Skeletal muscle cell (primary cell): ENCODE measurements at regions not wholly inside any gene's neighbourhood (a gene's known extent, or its start where the extent isn't known, plus 50 kb on each side); places are given as distances from the start of the nearest gene placed in this dataset.

Source experiments
- DNase-seq: peaks from one replicate; pipeline ENCODE4 v3.0.0-alpha.2; 2010; ENCODE audit warnings: low read depth
- H3K4me3 ChIP-seq: 2 replicates; pipeline ENCODE4 v1.5.1; 2011; ENCODE audit warnings: low read depth, mild to moderate bottlenecking, control low read depth, low read length, moderate library complexity

GRCh38 chr21:31476263-31477022 lies 132.4 kb upstream of the TIAM1 start:
- no peak overlapping the region for H3K4me3 ChIP-seq
- peak; percentile 4 for DNase-seq

GRCh38 chr21:31475223-31475622 lies 131.2 kb upstream of the TIAM1 start:
- H3K4me3 ChIP-seq, result no peak overlapping the region
- no peak for DNase-seq

GRCh38 chr21:31473685-31474345 lies 129.8 kb upstream of the TIAM1 start:
- DNase-seq, result no peak
- H3K4me3 ChIP-seq, result no peak overlapping the region

- no peak for DNase-seq
- no peak overlapping the region for H3K4me3 ChIP-seq
Measured at GRCh38 chr21:31471865-31472264, 127.8 kb upstream of the TIAM1 start.

- H3K4me3 ChIP-seq, result no peak overlapping the region
- no peak for DNase-seq
Measured at GRCh38 chr21:31470896-31471694, 127.0 kb upstream of the TIAM1 start.

GRCh38 chr21:31460980-31461379 lies 116.9 kb upstream of the TIAM1 start:
- no peak for DNase-seq
- no peak overlapping the region for H3K4me3 ChIP-seq

- no peak for DNase-seq
- no peak overlapping the region for H3K4me3 ChIP-seq
Measured at GRCh38 chr21:31459457-31459856, 115.4 kb upstream of the TIAM1 start.

GRCh38 chr21:31457675-31458074 lies 113.6 kb upstream of the TIAM1 start:
- no peak for DNase-seq
- no peak overlapping the region for H3K4me3 ChIP-seq

- no peak overlapping the region for H3K4me3 ChIP-seq
- DNase-seq, result no peak
Measured at GRCh38 chr21:31456201-31456600, 112.1 kb upstream of the TIAM1 start.

- no peak overlapping the region for H3K4me3 ChIP-seq
- DNase-seq, result no peak
Measured at GRCh38 chr21:31455506-31455905, 111.4 kb upstream of the TIAM1 start.

GRCh38 chr21:31450980-31451379 lies 106.9 kb upstream of the TIAM1 start:
- no peak overlapping the region for H3K4me3 ChIP-seq
- DNase-seq, result no peak

- no peak overlapping the region for H3K4me3 ChIP-seq
- DNase-seq, result no peak
Measured at GRCh38 chr21:31449921-31450535, 106.0 kb upstream of the TIAM1 start.

GRCh38 chr21:31448496-31448895 lies 104.4 kb upstream of the TIAM1 start:
- H3K4me3 ChIP-seq, result no peak overlapping the region
- no peak for DNase-seq

- peak; percentile 61 for DNase-seq
- no peak overlapping the region for H3K4me3 ChIP-seq
Measured at GRCh38 chr21:31447505-31447904, 103.4 kb upstream of the TIAM1 start.

GRCh38 chr21:31446226-31446855 lies 102.3 kb upstream of the TIAM1 start:
- no peak overlapping the region for H3K4me3 ChIP-seq
- no peak for DNase-seq

- no peak overlapping the region for H3K4me3 ChIP-seq
- DNase-seq, result no peak
Measured at GRCh38 chr21:31445137-31445536, 101.1 kb upstream of the TIAM1 start.

- no peak overlapping the region for H3K4me3 ChIP-seq
- peak; percentile 25 for DNase-seq
Measured at GRCh38 chr21:31443736-31444521, 99.9 kb upstream of the TIAM1 start.

- no peak for DNase-seq
- no peak overlapping the region for H3K4me3 ChIP-seq
Measured at GRCh38 chr21:31442339-31442738, 98.3 kb upstream of the TIAM1 start.

GRCh38 chr21:31429506-31429905 lies 85.4 kb upstream of the TIAM1 start:
- H3K4me3 ChIP-seq, result no peak overlapping the region
- DNase-seq, result no peak
